Transverse colon (tissue), 3 donors: ENCODE measurements at regions not wholly inside any gene's neighbourhood (a gene's known extent, or its start where the extent isn't known, plus 50 kb on each side); places are given as distances from the start of the nearest gene placed in this dataset.

Experiments
- EP300 ChIP-seq: sonication (generic); formaldehyde crosslinking; IDR thresholded peaks from one replicate; pipeline ENCODE4 v1.6.1; 2017; ENCODE audit warnings: antibody characterized with exemption, low read depth
- POLR2A ChIP-seq: fragments of 450-650 bp; IDR thresholded peaks from one replicate; pipeline ENCODE4 v1.6.1; 2016; ENCODE audit warnings: antibody characterized with exemption, mild to moderate bottlenecking, moderate library complexity
- TF ChIP-seq, protein P1 (sequence below), 5 experiments: fragments of 200-600 bp in 3 of 5; fragments of 450-650 bp in 2 of 5; sonication (generic) in 3 of 5; IDR thresholded peaks; 1 replicate in 2 of 5; 2 replicates in 3 of 5; pipeline ENCODE4 v1.5.1; 2016 to 2017; ENCODE audit warnings: antibody characterized with exemption in 5 of 5, inconsistent platforms in 3 of 5, mild to moderate bottlenecking in 2 of 5, moderate library complexity in 1 of 5

DNA sequence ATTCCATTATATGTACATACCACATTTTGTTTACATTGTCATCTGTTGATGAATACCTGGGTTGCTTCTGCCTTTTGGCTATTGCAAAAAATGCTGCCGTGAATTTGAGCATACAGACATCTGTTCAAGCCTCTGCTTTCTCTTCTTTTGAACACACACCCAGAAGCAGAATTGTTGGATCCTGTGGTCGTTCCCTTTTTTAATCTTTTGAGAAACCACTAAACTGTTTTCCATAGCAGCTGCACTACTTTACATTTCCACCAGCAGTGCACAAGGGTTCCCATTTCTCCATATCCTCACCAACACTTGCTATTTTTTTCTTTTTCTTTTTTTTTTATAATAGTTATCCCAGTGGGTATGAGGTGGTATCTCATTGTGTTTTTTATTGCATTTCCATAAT lies 123.5 kb downstream of the TEX29 start:
- TF ChIP-seq, protein P1, sequence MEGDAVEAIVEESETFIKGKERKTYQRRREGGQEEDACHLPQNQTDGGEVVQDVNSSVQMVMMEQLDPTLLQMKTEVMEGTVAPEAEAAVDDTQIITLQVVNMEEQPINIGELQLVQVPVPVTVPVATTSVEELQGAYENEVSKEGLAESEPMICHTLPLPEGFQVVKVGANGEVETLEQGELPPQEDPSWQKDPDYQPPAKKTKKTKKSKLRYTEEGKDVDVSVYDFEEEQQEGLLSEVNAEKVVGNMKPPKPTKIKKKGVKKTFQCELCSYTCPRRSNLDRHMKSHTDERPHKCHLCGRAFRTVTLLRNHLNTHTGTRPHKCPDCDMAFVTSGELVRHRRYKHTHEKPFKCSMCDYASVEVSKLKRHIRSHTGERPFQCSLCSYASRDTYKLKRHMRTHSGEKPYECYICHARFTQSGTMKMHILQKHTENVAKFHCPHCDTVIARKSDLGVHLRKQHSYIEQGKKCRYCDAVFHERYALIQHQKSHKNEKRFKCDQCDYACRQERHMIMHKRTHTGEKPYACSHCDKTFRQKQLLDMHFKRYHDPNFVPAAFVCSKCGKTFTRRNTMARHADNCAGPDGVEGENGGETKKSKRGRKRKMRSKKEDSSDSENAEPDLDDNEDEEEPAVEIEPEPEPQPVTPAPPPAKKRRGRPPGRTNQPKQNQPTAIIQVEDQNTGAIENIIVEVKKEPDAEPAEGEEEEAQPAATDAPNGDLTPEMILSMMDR (IDR thresholded peaks at IDR 0.05), result no peak
- no peak for TF ChIP-seq EP300
- no peak for TF ChIP-seq POLR2A
